Activated CD8-positive, alpha-beta T cell treated with anti-CD3 and anti-CD28 coated beads for 36 hours (primary cell): ENCODE measurements at regions not wholly inside any gene's neighbourhood (a gene's known extent, or its start where the extent isn't known, plus 50 kb on each side); places are given as distances from the start of the nearest gene placed in this dataset.
"Not testable (repeated sequence)": the region's sequence is repeated elsewhere in the genome, so short reads cannot be mapped to it uniquely, and the experiment has no call there.

Experiments
- ATAC-seq: fragments of 200-7000 bp; cut with Tn5 transposase; one replicate; pipeline ENCODE4 v1.10.0; 2021; ENCODE audit warnings: mild to moderate bottlenecking, moderate library complexity
- CTCF ChIA-PET: fragments of 350-600 bp; sonication (Branson Sonifier 250); formaldehyde crosslinking; loops from one replicate; lab custom pipeline; 2021; ENCODE audit warnings: antibody characterized with exemption; lab: Charles Lee
- POLR2A ChIA-PET: fragments of 350-600 bp; sonication (Branson Sonifier 250); formaldehyde crosslinking; loops from one replicate; lab custom pipeline; 2021; ENCODE audit warnings: antibody characterized with exemption; lab: Charles Lee
- DNase-seq: peaks from one replicate; pipeline ENCODE4 v3.0.0-alpha.2; 2020
- H3K27ac Mint-ChIP-seq: one replicate; pipeline ENCODE4 v1.8.0; 2021; ENCODE audit warnings: mild to moderate bottlenecking, mixed read lengths
- H3K27me3 Mint-ChIP-seq: one replicate; pipeline ENCODE4 v1.8.0; 2021; ENCODE audit warnings: mixed read lengths
- H3K36me3 Mint-ChIP-seq: one replicate; pipeline ENCODE4 v1.8.0; 2021; ENCODE audit warnings: low read depth, mixed read lengths
- H3K4me1 Mint-ChIP-seq: one replicate; pipeline ENCODE4 v1.8.0; 2021; ENCODE audit warnings: low read depth, mixed read lengths
- H3K4me3 Mint-ChIP-seq: one replicate; pipeline ENCODE4 v1.8.0; 2021; ENCODE audit warnings: mild to moderate bottlenecking, moderate library complexity, mixed read lengths
- H3K9me3 Mint-ChIP-seq: one replicate; pipeline ENCODE4 v1.8.0; 2021; ENCODE audit warnings: mixed read lengths
- intact Hi-C: fragments of 100-400 bp; cut with micrococcal nuclease; formaldehyde crosslinking; loops from one replicate; pipeline ENCODE4 v1.10.0; 2022
- TF ChIP-seq, protein P1 (sequence below): fragments of 200-600 bp; IDR thresholded peaks from one replicate; pipeline ENCODE4 v1.8.0; 2022; ENCODE audit warnings: antibody characterized with exemption, mild to moderate bottlenecking

GRCh38 chr7:118429141-118429540 is 204.6 kb downstream of the ANKRD7 start:
- Mint-ChIP-seq H3K9me3 (peaks cover 5% of the 10 kb centered on the region), H3K4me3 (no peak overlapping the region), H3K4me1 (no peaks in the 10 kb centered on the region), H3K27ac (no peak overlapping the region), H3K36me3 (no peaks in the 10 kb centered on the region), H3K27me3 (no peaks in the 10 kb centered on the region)
- POLR2A ChIA-PET, result no interaction called here
- ATAC-seq, result no peak
- DNase-seq, result no peak
- intact Hi-C loops, result no loop called here
- CTCF ChIA-PET, result no interaction called here
- TF ChIP-seq, protein P1, sequence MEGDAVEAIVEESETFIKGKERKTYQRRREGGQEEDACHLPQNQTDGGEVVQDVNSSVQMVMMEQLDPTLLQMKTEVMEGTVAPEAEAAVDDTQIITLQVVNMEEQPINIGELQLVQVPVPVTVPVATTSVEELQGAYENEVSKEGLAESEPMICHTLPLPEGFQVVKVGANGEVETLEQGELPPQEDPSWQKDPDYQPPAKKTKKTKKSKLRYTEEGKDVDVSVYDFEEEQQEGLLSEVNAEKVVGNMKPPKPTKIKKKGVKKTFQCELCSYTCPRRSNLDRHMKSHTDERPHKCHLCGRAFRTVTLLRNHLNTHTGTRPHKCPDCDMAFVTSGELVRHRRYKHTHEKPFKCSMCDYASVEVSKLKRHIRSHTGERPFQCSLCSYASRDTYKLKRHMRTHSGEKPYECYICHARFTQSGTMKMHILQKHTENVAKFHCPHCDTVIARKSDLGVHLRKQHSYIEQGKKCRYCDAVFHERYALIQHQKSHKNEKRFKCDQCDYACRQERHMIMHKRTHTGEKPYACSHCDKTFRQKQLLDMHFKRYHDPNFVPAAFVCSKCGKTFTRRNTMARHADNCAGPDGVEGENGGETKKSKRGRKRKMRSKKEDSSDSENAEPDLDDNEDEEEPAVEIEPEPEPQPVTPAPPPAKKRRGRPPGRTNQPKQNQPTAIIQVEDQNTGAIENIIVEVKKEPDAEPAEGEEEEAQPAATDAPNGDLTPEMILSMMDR, result no peak

DNA sequence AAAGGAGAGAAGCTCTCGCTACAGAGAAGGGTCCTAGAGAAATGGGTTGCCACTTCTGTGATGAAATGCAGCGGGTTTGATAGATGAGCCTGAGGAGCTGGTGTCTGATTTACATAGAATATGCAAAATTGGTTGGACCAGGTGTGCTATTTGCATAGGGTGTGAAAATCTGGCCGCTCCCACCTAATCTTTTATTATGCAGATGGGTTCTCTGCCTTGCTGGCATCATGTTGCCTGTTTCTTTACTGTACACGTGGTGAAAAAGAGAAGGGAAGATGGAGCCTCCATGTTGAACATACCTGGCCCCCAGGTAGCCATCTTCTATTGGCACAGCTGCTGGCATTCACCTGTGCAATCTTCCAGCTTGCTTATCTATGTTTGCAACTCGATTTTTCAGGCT is 212.2 kb downstream of the ANKRD7 start:
- DNase-seq, result no peak
- Mint-ChIP-seq H3K4me1 (no peaks in the 10 kb centered on the region), H3K9me3 (peaks cover 14% of the 10 kb centered on the region), H3K27ac (no peak overlapping the region), H3K36me3 (no peaks in the 10 kb centered on the region), H3K27me3 (no peaks in the 10 kb centered on the region), H3K4me3 (no peak overlapping the region)
- ATAC-seq, result no peak
- TF ChIP-seq, protein P1, result no peak
- intact Hi-C loops, result no loop called here
- ChIA-PET POLR2A (interaction anchor here (0.7 kb wide), 1 partner anchor 43 kb away, joined by 3 read pairs; no protein-coding TSS in a partner anchor), CTCF (no interaction called here)

DNA sequence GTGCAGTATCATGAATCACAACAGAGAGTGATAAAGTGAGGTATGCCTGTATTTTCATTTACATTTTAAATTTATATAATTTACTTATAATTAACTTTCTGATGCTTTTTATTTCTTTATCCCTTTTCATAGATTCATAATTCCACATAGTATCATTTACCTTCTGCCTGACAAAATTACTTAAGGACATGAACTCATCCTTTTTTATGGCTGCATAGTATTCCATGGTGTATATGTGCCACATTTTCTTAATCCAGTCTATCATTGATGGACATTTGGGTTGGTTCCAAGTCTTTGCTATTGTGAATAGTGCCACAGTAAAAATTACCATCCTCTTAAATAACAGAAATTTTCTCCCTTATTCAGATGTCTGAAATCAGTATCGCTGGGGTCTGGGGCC is 224.5 kb downstream of the ANKRD7 start:
- H3K9me3 Mint-ChIP-seq, H3K27me3 Mint-ChIP-seq, H3K4me1 Mint-ChIP-seq, DNase-seq, CTCF ChIA-PET, POLR2A ChIA-PET, H3K4me3 Mint-ChIP-seq, ATAC-seq, intact Hi-C loops, H3K27ac Mint-ChIP-seq, H3K36me3 Mint-ChIP-seq: not testable (repeated sequence)

DNA sequence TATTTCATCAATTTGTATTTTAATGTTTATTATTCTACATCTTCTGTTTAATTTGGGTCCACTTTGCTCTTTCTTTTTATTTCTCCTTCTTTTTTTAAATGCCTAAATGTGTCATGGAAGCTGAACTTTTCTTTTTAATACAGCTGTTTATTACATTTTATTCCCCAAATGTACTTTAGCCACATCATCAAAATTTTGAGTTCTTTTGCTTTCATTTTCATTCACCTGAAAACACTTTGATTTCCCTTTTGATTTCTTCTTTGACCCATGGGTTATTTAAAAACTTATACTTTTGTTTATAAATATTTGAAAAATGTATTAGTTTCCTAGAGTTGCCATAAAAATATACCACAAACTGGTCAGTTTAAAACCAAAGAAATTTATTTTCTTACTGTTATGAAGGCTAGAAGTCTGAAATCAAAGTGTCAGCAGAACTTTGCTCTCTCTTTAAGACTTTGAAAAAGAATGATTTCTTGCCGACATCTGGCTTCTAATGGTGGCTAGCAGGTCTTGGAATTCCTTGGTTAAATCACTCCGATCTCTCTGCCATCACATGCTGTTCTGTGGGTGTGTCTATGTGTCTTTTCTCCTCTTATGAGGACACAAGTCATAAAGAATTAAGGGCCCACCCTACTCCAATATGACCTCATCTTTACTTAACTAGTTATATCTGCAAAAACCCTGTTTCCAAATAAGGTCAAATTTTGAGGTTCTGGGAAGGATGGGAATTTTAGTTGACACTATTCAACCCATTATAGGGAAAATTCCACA is 225.5 kb downstream of the ANKRD7 start:
- Mint-ChIP-seq H3K4me1 (no peaks in the 10 kb centered on the region), H3K27ac (no peak overlapping the region), H3K4me3 (no peak overlapping the region), H3K9me3 (peaks cover 1% of the 10 kb centered on the region), H3K27me3 (no peaks in the 10 kb centered on the region), H3K36me3 (no peaks in the 10 kb centered on the region)
- POLR2A ChIA-PET, result no interaction called here
- no peak for DNase-seq
- CTCF ChIA-PET, result no interaction called here
- TF ChIP-seq, protein P1, result no peak
- no peak for ATAC-seq
- intact Hi-C loops, result no loop called here

DNA sequence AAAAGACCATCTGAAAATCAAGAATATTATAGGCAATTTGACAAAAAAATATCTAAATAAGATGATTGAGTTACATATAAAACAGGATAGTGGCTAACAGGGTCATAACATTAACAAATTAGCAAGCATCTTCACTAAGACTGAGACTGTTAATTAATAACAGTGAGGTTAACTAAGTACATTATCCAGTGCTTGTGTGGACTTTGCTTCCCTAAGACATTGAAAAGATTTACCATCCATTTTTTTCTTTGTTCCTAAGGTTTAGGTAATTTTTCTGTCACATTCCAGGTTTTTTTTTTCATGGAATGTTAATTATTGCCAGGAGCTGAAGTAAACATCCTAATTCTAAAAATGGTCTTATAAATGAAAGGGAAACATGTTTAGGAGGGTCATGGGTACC is 227.6 kb downstream of the ANKRD7 start:
- no peaks in the 10 kb centered on the region for H3K36me3 Mint-ChIP-seq
- ChIA-PET CTCF (no interaction called here), POLR2A (no interaction called here)
- no peak overlapping the region for H3K27ac Mint-ChIP-seq
- DNase-seq (no peak), ATAC-seq (no peak)
- H3K9me3 Mint-ChIP-seq, result peaks cover 1% of the 10 kb centered on the region
- TF ChIP-seq, protein P1, result no peak
- no peaks in the 10 kb centered on the region for H3K4me1 Mint-ChIP-seq
- no peak overlapping the region for H3K4me3 Mint-ChIP-seq
- no peaks in the 10 kb centered on the region for H3K27me3 Mint-ChIP-seq
- intact Hi-C loops, result no loop called here
